CD14-positive monocyte (primary cell): ENCODE measurements at regions not wholly inside any gene's neighbourhood (a gene's known extent, or its start where the extent isn't known, plus 50 kb on each side); places are given as distances from the start of the nearest gene placed in this dataset.

Experiments used
- DNase-seq, 3 donors: peaks; one replicate each; pipeline ENCODE4 v3.0.0-alpha.2; 2011 to 2022
- H2AFZ ChIP-seq: 2 replicates; pipeline ENCODE4 v1.6.0; 2012; ENCODE audit warnings: mild to moderate bottlenecking, low read depth, low read length, inconsistent platforms; ENCODE audit not compliant: insufficient read depth, poor library complexity, severe bottlenecking
- H3K27ac ChIP-seq, 2 donors: 1 replicate in 1 of 2; 2 replicates in 1 of 2; pipeline ENCODE4 v1.5.1; 2012 to 2013; ENCODE audit warnings: low read length in 2 of 2, control low read depth in 1 of 2, inconsistent platforms in 1 of 2, low read depth in 1 of 2, mild to moderate bottlenecking in 1 of 2
- H3K27me3 ChIP-seq, 2 donors: one replicate each; pipeline versions ENCODE4 v1.6.0 to v1.6.1; 2011 to 2013; ENCODE audit warnings: low read length in 2 of 2; ENCODE audit not compliant: control insufficient read depth in 2 of 2, insufficient read depth in 2 of 2
- H3K36me3 ChIP-seq, 2 donors: replicated peaks in 1 of 2; 1 replicate in 1 of 2; 2 replicates in 1 of 2; pipeline versions ENCODE4 v1.5.1 to v1.6.1; 2012 to 2013; ENCODE audit warnings: low read length in 2 of 2, control low read depth in 1 of 2, inconsistent platforms in 1 of 2, mild to moderate bottlenecking in 1 of 2; ENCODE audit not compliant: insufficient read depth in 2 of 2, control insufficient read depth in 1 of 2
- H3K4me1 ChIP-seq, 2 donors: 1 replicate in 1 of 2; 2 replicates in 1 of 2; pipeline versions ENCODE4 v1.5.1 to v1.6.1; 2012 to 2013; ENCODE audit warnings: low read length in 2 of 2, control low read depth in 1 of 2, inconsistent platforms in 1 of 2, mild to moderate bottlenecking in 1 of 2, moderate library complexity in 1 of 2; ENCODE audit not compliant: insufficient read depth in 2 of 2, control insufficient read depth in 1 of 2
- H3K4me2 ChIP-seq: replicated peaks from 2 replicates; pipeline ENCODE3; 2012; ENCODE audit warnings: low read length, moderate library complexity, mild to moderate bottlenecking; ENCODE audit not compliant: poor library complexity, severe bottlenecking; ENCODE audit errors: extremely low read depth
- H3K4me3 ChIP-seq, 3 experiments: fragments of 200-600 bp in 1 of 3; sonication (generic) in 1 of 3; replicated peaks in 1 of 3; 1 replicate in 2 of 3; 2 replicates in 1 of 3; pipeline ENCODE4 v1.5.1; 2011 to 2013; ENCODE audit warnings: low read length in 3 of 3, mild to moderate bottlenecking in 3 of 3, control low read depth in 2 of 3, low read depth in 2 of 3, inconsistent platforms in 1 of 3, moderate library complexity in 1 of 3
- H3K79me2 ChIP-seq: 2 replicates; pipeline ENCODE4 v1.6.0; 2012; ENCODE audit warnings: mild to moderate bottlenecking, control low read depth, inconsistent platforms, low read length, moderate library complexity; ENCODE audit not compliant: insufficient read depth
- H3K9ac ChIP-seq: 2 replicates; pipeline ENCODE4 v1.6.0; 2017; ENCODE audit warnings: low read length, mild to moderate bottlenecking; ENCODE audit not compliant: insufficient read depth, poor library complexity, severe bottlenecking
- H3K9me3 ChIP-seq, 2 donors: replicated peaks in 1 of 2; 1 replicate in 1 of 2; 2 replicates in 1 of 2; pipeline versions ENCODE4 v1.5.1 to v1.6.1; 2012 to 2013; ENCODE audit warnings: low read length in 2 of 2, control low read depth in 1 of 2; ENCODE audit not compliant: control insufficient read depth in 1 of 2, insufficient read depth in 1 of 2
- H4K20me1 ChIP-seq: 2 replicates; pipeline ENCODE4 v1.6.0; 2012; ENCODE audit warnings: mild to moderate bottlenecking, low read length, control low read depth, moderate library complexity; ENCODE audit not compliant: insufficient read depth
- H3K27ac Mint-ChIP-seq, 7 donors: one replicate each; pipeline ENCODE4 v1.8.0; 2020; ENCODE audit warnings: mild to moderate bottlenecking in 7 of 7, mixed read lengths in 7 of 7, moderate library complexity in 6 of 7, inconsistent platforms in 2 of 7
- H3K27me3 Mint-ChIP-seq, 3 donors: one replicate each; pipeline ENCODE4 v1.8.0; 2021 to 2022; ENCODE audit warnings: low read depth in 3 of 3, mild to moderate bottlenecking in 3 of 3, mixed read lengths in 3 of 3, moderate library complexity in 3 of 3, inconsistent platforms in 1 of 3
- H3K36me3 Mint-ChIP-seq, 2 donors: one replicate each; pipeline ENCODE4 v1.8.0; 2020; ENCODE audit warnings: mixed read lengths in 2 of 2, inconsistent platforms in 1 of 2, mild to moderate bottlenecking in 1 of 2
- H3K4me1 Mint-ChIP-seq: one replicate; pipeline ENCODE4 v1.8.0; 2020; ENCODE audit warnings: mild to moderate bottlenecking, mixed read lengths
- H3K4me3 Mint-ChIP-seq, 2 donors: one replicate each; pipeline ENCODE4 v1.8.0; 2020; ENCODE audit warnings: mild to moderate bottlenecking in 2 of 2, mixed read lengths in 2 of 2, moderate library complexity in 1 of 2
- H3K9me3 Mint-ChIP-seq, 7 donors: one replicate each; pipeline ENCODE4 v1.8.0; 2020 to 2022; ENCODE audit warnings: mixed read lengths in 7 of 7, mild to moderate bottlenecking in 6 of 7, moderate library complexity in 6 of 7, inconsistent platforms in 2 of 7
- WGBS: methylation state at CpG from one replicate; pipeline ENCODE4 v1.1.5; 2013; ENCODE audit warnings: missing lambda C conversion rate; ENCODE audit not compliant: insufficient coverage; 5-methylcytosine and 5-hydroxymethylcytosine counted together
- intact Hi-C, 2 donors: fragments of 100-400 bp; cut with micrococcal nuclease; formaldehyde crosslinking; loops; one replicate each; pipeline versions ENCODE4 v1.15.0 to v1.15.1; 2023
- TF ChIP-seq, protein P1 (sequence below): fragments of 200-600 bp; IDR thresholded peaks from one replicate; pipeline ENCODE4 v1.8.0; 2022; ENCODE audit warnings: antibody characterized with exemption, mild to moderate bottlenecking

DNA sequence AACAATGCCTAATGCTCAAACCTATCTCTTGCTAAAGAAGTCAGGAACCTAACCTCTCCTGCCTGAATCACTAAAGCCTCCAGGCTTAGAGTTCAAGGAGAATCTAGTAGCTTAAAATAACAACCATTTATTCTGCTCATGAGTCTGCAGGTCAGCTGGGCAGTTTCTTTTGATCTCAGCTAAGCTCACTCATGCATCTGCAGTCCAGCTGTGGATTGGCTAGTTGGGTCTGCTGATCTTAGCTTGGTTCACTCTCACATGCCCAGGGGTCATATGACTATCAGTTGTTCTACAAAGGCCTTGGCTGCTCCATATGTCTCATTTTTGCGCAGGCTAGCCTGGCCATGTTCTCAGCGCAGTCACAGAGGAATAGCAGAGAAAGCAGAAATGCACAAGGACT, 109.2 kb upstream of the STT3B start:
- Histone ChIP-seq H3K27me3 (no peaks in the 10 kb centered on the region), H3K4me3 (no peak overlapping the region), H3K27ac (no peak overlapping the region), H3K36me3 (no peaks in the 10 kb centered on the region), H2AFZ (no peak overlapping the region), H3K79me2 (no peaks in the 10 kb centered on the region), H4K20me1 (no peaks in the 10 kb centered on the region), H3K4me2 (no peak overlapping the region), H3K9ac (no peak overlapping the region), H3K4me1 (no peaks in the 10 kb centered on the region), H3K9me3 (no peaks in the 10 kb centered on the region)
- Mint-ChIP-seq H3K9me3 (peaks cover 0 to 25% (median 12%) of the 10 kb centered on the region in 7 donors), H3K27ac (no peak overlapping the region), H3K4me1 (no peaks in the 10 kb centered on the region), H3K4me3 (no peak overlapping the region), H3K36me3 (no peaks in the 10 kb centered on the region), H3K27me3 (peaks cover 0 to 2% (median 0%) of the 10 kb centered on the region in 3 donors)
- intact Hi-C loops: no loop called here
- DNase-seq: no peak
- TF ChIP-seq, protein P1, sequence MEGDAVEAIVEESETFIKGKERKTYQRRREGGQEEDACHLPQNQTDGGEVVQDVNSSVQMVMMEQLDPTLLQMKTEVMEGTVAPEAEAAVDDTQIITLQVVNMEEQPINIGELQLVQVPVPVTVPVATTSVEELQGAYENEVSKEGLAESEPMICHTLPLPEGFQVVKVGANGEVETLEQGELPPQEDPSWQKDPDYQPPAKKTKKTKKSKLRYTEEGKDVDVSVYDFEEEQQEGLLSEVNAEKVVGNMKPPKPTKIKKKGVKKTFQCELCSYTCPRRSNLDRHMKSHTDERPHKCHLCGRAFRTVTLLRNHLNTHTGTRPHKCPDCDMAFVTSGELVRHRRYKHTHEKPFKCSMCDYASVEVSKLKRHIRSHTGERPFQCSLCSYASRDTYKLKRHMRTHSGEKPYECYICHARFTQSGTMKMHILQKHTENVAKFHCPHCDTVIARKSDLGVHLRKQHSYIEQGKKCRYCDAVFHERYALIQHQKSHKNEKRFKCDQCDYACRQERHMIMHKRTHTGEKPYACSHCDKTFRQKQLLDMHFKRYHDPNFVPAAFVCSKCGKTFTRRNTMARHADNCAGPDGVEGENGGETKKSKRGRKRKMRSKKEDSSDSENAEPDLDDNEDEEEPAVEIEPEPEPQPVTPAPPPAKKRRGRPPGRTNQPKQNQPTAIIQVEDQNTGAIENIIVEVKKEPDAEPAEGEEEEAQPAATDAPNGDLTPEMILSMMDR: no peak
- 100% methylated on average over 2 of the region's 2 CpGs for WGBS

DNA sequence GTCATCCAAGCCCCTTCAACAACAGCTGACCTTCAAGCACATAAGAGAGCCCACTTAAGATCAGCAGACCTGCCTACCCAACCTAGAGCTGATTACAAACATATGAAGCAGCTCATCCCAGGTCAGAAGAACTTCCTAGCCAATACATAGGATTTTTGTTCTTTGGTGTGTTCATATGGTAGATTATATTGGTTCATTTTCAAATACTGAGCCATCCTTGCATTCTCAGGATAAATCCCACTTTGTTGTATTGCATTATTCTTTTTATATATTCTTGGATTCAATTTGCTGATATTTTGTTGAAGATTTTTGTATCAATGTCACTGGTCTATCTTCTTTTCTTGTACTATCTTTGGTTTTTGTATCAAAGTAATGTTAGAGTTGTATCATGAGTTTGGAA, 107.3 kb upstream of the STT3B start:
- no peak overlapping the region for H3K4me3 ChIP-seq
- H3K27me3 ChIP-seq: no peaks in the 10 kb centered on the region
- H3K27me3 Mint-ChIP-seq: peaks cover 0 to under 1% (median 0%) of the 10 kb centered on the region in 3 donors
- H3K4me1 ChIP-seq: no peaks in the 10 kb centered on the region
- H3K36me3 ChIP-seq: no peaks in the 10 kb centered on the region
- H3K4me3 Mint-ChIP-seq: no peak overlapping the region
- DNase-seq: no peak
- TF ChIP-seq, protein P1: no peak
- H3K4me2 ChIP-seq: no peak overlapping the region
- intact Hi-C loops: no loop called here
- no peak overlapping the region for H3K27ac ChIP-seq
- no peaks in the 10 kb centered on the region for H3K79me2 ChIP-seq
- no peaks in the 10 kb centered on the region for H4K20me1 ChIP-seq
- no peak overlapping the region for H3K27ac Mint-ChIP-seq
- H3K4me1 Mint-ChIP-seq: no peaks in the 10 kb centered on the region
- H3K36me3 Mint-ChIP-seq: no peaks in the 10 kb centered on the region
- H3K9me3 Mint-ChIP-seq: peaks cover 1 to 20% (median 13%) of the 10 kb centered on the region in 7 donors
- no peak overlapping the region for H2AFZ ChIP-seq
- no peak overlapping the region for H3K9ac ChIP-seq
- no peaks in the 10 kb centered on the region for H3K9me3 ChIP-seq
